ENCODE measurements at regions not wholly inside any gene's neighbourhood (a gene's known extent, or its start where the extent isn't known, plus 50 kb on each side); places are given as distances from the start of the nearest gene placed in this dataset.

DNA sequence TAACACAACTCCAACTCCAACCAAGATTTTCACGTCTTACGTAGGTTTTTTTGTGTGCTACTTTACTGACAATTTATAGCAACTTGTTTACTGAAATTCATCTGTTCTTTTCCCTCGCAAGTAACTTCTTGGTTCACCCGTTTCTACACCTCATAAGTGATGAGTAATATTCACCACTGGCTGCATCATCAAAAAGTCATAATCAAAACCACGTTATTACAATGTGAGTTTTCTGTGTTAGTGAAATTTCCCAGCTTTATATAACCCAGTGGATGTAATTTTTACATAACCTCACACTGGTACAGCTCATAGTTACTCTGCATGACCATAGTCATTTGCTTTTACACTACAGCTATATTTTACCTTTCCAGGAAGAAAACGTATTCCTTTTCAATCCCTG, 401.1 kb upstream of the LYPLAL1 start:
- TF ChIP-seq, protein P1, sequence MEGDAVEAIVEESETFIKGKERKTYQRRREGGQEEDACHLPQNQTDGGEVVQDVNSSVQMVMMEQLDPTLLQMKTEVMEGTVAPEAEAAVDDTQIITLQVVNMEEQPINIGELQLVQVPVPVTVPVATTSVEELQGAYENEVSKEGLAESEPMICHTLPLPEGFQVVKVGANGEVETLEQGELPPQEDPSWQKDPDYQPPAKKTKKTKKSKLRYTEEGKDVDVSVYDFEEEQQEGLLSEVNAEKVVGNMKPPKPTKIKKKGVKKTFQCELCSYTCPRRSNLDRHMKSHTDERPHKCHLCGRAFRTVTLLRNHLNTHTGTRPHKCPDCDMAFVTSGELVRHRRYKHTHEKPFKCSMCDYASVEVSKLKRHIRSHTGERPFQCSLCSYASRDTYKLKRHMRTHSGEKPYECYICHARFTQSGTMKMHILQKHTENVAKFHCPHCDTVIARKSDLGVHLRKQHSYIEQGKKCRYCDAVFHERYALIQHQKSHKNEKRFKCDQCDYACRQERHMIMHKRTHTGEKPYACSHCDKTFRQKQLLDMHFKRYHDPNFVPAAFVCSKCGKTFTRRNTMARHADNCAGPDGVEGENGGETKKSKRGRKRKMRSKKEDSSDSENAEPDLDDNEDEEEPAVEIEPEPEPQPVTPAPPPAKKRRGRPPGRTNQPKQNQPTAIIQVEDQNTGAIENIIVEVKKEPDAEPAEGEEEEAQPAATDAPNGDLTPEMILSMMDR (IDR thresholded peaks at IDR 0.05) = no peak
- Histone ChIP-seq H3K4me3 (no peak overlapping the region), H3K27me3 (no peaks in the 10 kb centered on the region), H3K27ac (no peak overlapping the region), H3K4me1 (no peaks in the 10 kb centered on the region), H3K9me3 (no peaks in the 10 kb centered on the region), H3K36me3 (no peaks in the 10 kb centered on the region)
- ATAC-seq (no peak), DNase-seq (no peak)
- intact Hi-C loops (cut with DNase I) = no loop called here

- intact Hi-C loops (cut with DNase I) = no loop called here
- no peak overlapping the region for H3K4me3 ChIP-seq
- no peak for DNase-seq
- no peaks in the 10 kb centered on the region for H3K36me3 ChIP-seq
- no peak overlapping the region for H3K27ac ChIP-seq
- no peaks in the 10 kb centered on the region for H3K4me1 ChIP-seq
- H3K27me3 ChIP-seq = no peaks in the 10 kb centered on the region
- TF ChIP-seq, protein P1 (IDR thresholded peaks at IDR 0.05) = no peak
- no peaks in the 10 kb centered on the region for H3K9me3 ChIP-seq
- ATAC-seq = no peak
Measured at GRCh38 chr1:218775501-218776021, 398.1 kb upstream of the LYPLAL1 start.

- intact Hi-C loops (cut with DNase I) = no loop called here
- H3K4me3 ChIP-seq = no peak overlapping the region
- no peaks in the 10 kb centered on the region for H3K36me3 ChIP-seq
- H3K9me3 ChIP-seq = no peaks in the 10 kb centered on the region
- TF ChIP-seq, protein P1 (IDR thresholded peaks at IDR 0.05) = no peak
- H3K4me1 ChIP-seq = no peaks in the 10 kb centered on the region
- ATAC-seq (no peak), DNase-seq (no peak)
- H3K27ac ChIP-seq = no peak overlapping the region
- no peaks in the 10 kb centered on the region for H3K27me3 ChIP-seq
Measured at GRCh38 chr1:218778257-218779126, 395.2 kb upstream of the LYPLAL1 start.

GRCh38 chr1:218779341-218780100, 394.2 kb upstream of the LYPLAL1 start:
- Histone ChIP-seq H3K27me3 (no peaks in the 10 kb centered on the region), H3K27ac (no peak overlapping the region), H3K4me3 (no peak overlapping the region), H3K9me3 (no peaks in the 10 kb centered on the region), H3K4me1 (no peaks in the 10 kb centered on the region), H3K36me3 (no peaks in the 10 kb centered on the region)
- TF ChIP-seq, protein P1 (IDR thresholded peaks at IDR 0.05) = no peak
- DNase-seq (no peak), ATAC-seq (no peak)
- intact Hi-C loops (cut with DNase I) = no loop called here

DNA sequence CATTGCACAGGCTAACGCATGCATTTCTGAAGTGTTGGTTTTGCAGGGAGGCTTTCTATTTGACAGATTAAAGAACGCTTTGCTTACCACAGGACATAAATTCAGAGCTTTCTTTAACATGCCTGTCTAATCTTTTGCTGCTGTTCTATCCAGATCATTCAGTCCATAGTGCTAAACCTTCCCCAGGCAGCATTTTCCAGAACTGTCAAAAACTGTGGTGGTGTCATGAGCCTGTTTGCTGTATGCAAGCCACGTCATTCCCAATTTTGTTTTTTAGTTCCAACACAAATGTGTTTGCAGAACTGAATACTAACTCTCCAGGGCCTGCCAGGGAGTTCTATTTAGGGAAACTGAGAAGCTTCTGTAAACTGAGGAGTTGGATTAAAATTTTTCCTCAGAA, 390.5 kb upstream of the LYPLAL1 start:
- Histone ChIP-seq H3K27me3 (no peaks in the 10 kb centered on the region), H3K9me3 (no peaks in the 10 kb centered on the region), H3K4me1 (no peaks in the 10 kb centered on the region), H3K36me3 (no peaks in the 10 kb centered on the region), H3K27ac (no peak overlapping the region), H3K4me3 (no peak overlapping the region)
- DNase-seq = no peak
- ATAC-seq = no peak
- intact Hi-C loops (cut with DNase I) = no loop called here
- TF ChIP-seq, protein P1 (IDR thresholded peaks at IDR 0.05) = no peak
